H9 (cell line): ENCODE measurements at regions not wholly inside any gene's neighbourhood (a gene's known extent, or its start where the extent isn't known, plus 50 kb on each side); places are given as distances from the start of the nearest gene placed in this dataset.

Source experiments
- DNase-seq: peaks from one replicate; pipeline ENCODE4 v3.0.0-alpha.2; 2017
- H2AFZ ChIP-seq: one replicate; pipeline ENCODE4 v1.6.1; 2013; ENCODE audit warnings: mild to moderate bottlenecking, low read length, control low read depth, moderate library complexity
- H2AK5ac ChIP-seq: 2 replicates; pipeline ENCODE4 v1.6.1; 2013; ENCODE audit warnings: low read length, control low read depth, mixed read lengths; ENCODE audit not compliant: insufficient read length
- H2BK120ac ChIP-seq: one replicate; pipeline ENCODE4 v1.6.1; 2013; ENCODE audit warnings: low read depth, mild to moderate bottlenecking, low read length, control low read depth, inconsistent platforms; ENCODE audit not compliant: poor library complexity, severe bottlenecking
- H2BK12ac ChIP-seq: 2 replicates; pipeline ENCODE4 v1.6.1; 2013; ENCODE audit warnings: low read length, control low read depth, mixed read lengths, low read depth; ENCODE audit not compliant: insufficient read length
- H2BK15ac ChIP-seq: 2 replicates; pipeline ENCODE4 v1.6.1; 2013; ENCODE audit warnings: low read depth, low read length, control low read depth
- H2BK20ac ChIP-seq: one replicate; pipeline ENCODE4 v1.6.1; 2013; ENCODE audit warnings: low read depth, mild to moderate bottlenecking, low read length, control low read depth, inconsistent platforms; ENCODE audit not compliant: poor library complexity, severe bottlenecking
- H2BK5ac ChIP-seq: 2 replicates; pipeline ENCODE4 v1.6.1; 2013; ENCODE audit warnings: low read length, control low read depth, mixed read lengths; ENCODE audit not compliant: insufficient read length
- H3K14ac ChIP-seq: 2 replicates; pipeline ENCODE4 v1.6.1; 2013; ENCODE audit warnings: low read length, control low read depth; ENCODE audit not compliant: insufficient read depth
- H3K18ac ChIP-seq: 2 replicates; pipeline ENCODE4 v1.6.1; 2013; ENCODE audit warnings: low read depth, mild to moderate bottlenecking, mixed read lengths, low read length, control low read depth; ENCODE audit not compliant: insufficient read length
- H3K23ac ChIP-seq: 2 replicates; pipeline ENCODE4 v1.6.1; 2013; ENCODE audit warnings: low read length, control low read depth, mixed read lengths, low read depth; ENCODE audit not compliant: insufficient read length
- H3K23me2 ChIP-seq: 2 replicates; pipeline ENCODE4 v1.6.1; 2013; ENCODE audit warnings: low read depth, mild to moderate bottlenecking, mixed read lengths, low read length, control low read depth; ENCODE audit not compliant: insufficient read length, poor library complexity, severe bottlenecking
- H3K27ac ChIP-seq: 2 replicates; pipeline ENCODE4 v1.5.1; 2013; ENCODE audit warnings: low read length, control low read depth, mixed read lengths, low read depth; ENCODE audit not compliant: insufficient read length
- H3K27me3 ChIP-seq: 2 replicates; pipeline ENCODE4 v1.6.1; 2013; ENCODE audit warnings: low read length, control low read depth, inconsistent platforms; ENCODE audit not compliant: insufficient read depth
- H3K4ac ChIP-seq: 2 replicates; pipeline ENCODE4 v1.6.1; 2013; ENCODE audit warnings: low read depth, mild to moderate bottlenecking, control low read depth, inconsistent platforms, low read length, moderate library complexity
- H3K4me1 ChIP-seq: 2 replicates; pipeline ENCODE4 v1.6.1; 2013; ENCODE audit warnings: low read length, control low read depth, inconsistent platforms; ENCODE audit not compliant: insufficient read depth
- H3K4me2 ChIP-seq: 2 replicates; pipeline ENCODE4 v1.6.1; 2013; ENCODE audit warnings: low read length, control low read depth, mixed read lengths; ENCODE audit not compliant: insufficient read length, insufficient read depth
- H3K56ac ChIP-seq: 2 replicates; pipeline ENCODE4 v1.6.1; 2013; ENCODE audit warnings: low read depth, mild to moderate bottlenecking, mixed read lengths, low read length, control low read depth; ENCODE audit not compliant: insufficient read length
- H3K79me1 ChIP-seq: 2 replicates; pipeline ENCODE4 v1.6.1; 2013; ENCODE audit warnings: low read depth, mild to moderate bottlenecking, moderate library complexity, low read length, control low read depth, inconsistent platforms; ENCODE audit not compliant: insufficient read depth, poor library complexity, severe bottlenecking
- H3K79me2 ChIP-seq: 2 replicates; pipeline ENCODE4 v1.6.1; 2013; ENCODE audit warnings: low read length, control low read depth, inconsistent platforms; ENCODE audit not compliant: insufficient read depth
- H3K9ac ChIP-seq: 2 replicates; pipeline ENCODE4 v1.6.1; 2013; ENCODE audit warnings: low read length, control low read depth, mixed read lengths; ENCODE audit not compliant: insufficient read length; ENCODE audit errors: extremely low read depth
- H3K9me3 ChIP-seq: one replicate; pipeline ENCODE4 v1.6.1; 2013; ENCODE audit warnings: low read depth, low read length, inconsistent platforms; ENCODE audit not compliant: control insufficient read depth
- H3T11ph ChIP-seq: one replicate; pipeline ENCODE4 v1.6.1; 2013; ENCODE audit warnings: mild to moderate bottlenecking, low read length, control low read depth, inconsistent platforms
- H4K20me1 ChIP-seq: one replicate; pipeline ENCODE4 v1.6.1; 2013; ENCODE audit not compliant: control insufficient read depth, insufficient read length, insufficient read depth
- H4K5ac ChIP-seq: 2 replicates; pipeline ENCODE4 v1.6.1; 2013; ENCODE audit warnings: low read depth, mild to moderate bottlenecking, mixed read lengths, low read length, control low read depth; ENCODE audit not compliant: insufficient read length
- H4K8ac ChIP-seq: replicated peaks from 2 replicates; pipeline ENCODE4 v1.6.1; 2013; ENCODE audit warnings: low read length, control low read depth, mixed read lengths, low read depth; ENCODE audit not compliant: insufficient read length
- H4K91ac ChIP-seq: 2 replicates; pipeline ENCODE4 v1.6.1; 2013; ENCODE audit warnings: low read depth, mild to moderate bottlenecking, moderate library complexity, mixed read lengths, low read length, control low read depth; ENCODE audit not compliant: insufficient read length
- H3K27ac Mint-ChIP-seq, 3 experiments: 2 replicates in 2 of 3; 3 replicates in 1 of 3; pipeline ENCODE4 v1.8.0; 2020 to 2021; ENCODE audit warnings: mixed read lengths in 3 of 3, mild to moderate bottlenecking in 1 of 3, moderate library complexity in 1 of 3
- H3K27me3 Mint-ChIP-seq: 2 replicates; pipeline ENCODE4 v1.8.0; 2021; ENCODE audit warnings: low read depth, mild to moderate bottlenecking, moderate library complexity, mixed read lengths
- H3K36me3 Mint-ChIP-seq, 3 experiments: 2 replicates in 2 of 3; 3 replicates in 1 of 3; pipeline ENCODE4 v1.8.0; 2020 to 2021; ENCODE audit warnings: low read depth in 3 of 3, mixed read lengths in 3 of 3; ENCODE audit not compliant: insufficient read depth in 1 of 3
- H3K4me1 Mint-ChIP-seq, 2 experiments: 2 replicates each; pipeline ENCODE4 v1.8.0; 2020; ENCODE audit warnings: mixed read lengths in 2 of 2
- H3K4me3 Mint-ChIP-seq, 2 experiments: 2 replicates in 1 of 2; 3 replicates in 1 of 2; pipeline ENCODE4 v1.8.0; 2020 to 2021; ENCODE audit warnings: mild to moderate bottlenecking in 2 of 2, mixed read lengths in 2 of 2, moderate library complexity in 1 of 2
- H3K9me3 Mint-ChIP-seq, 2 experiments: 2 replicates in 1 of 2; 3 replicates in 1 of 2; pipeline ENCODE4 v1.8.0; 2020; ENCODE audit warnings: mild to moderate bottlenecking in 2 of 2, mixed read lengths in 2 of 2, moderate library complexity in 1 of 2
- WGBS: extraction: QIAGEN DNeasy Blood & Tissue Kit; methylation state at CpG from one replicate; pipeline ENCODE4 v1.1.7; 2013; ENCODE audit warnings: missing lambda C conversion rate, low lambda C conversion rate, mixed read lengths; ENCODE audit not compliant: insufficient read length; ENCODE audit errors: extremely low coverage; 5-methylcytosine and 5-hydroxymethylcytosine counted together
- TF ChIP-seq, protein P1 (sequence below): fragments of 200-600 bp; sonication (generic); conservative IDR thresholded peaks from 3 replicates; pipeline ENCODE4 v1.8.0; 2021; ENCODE audit warnings: antibody characterized with exemption, mild to moderate bottlenecking

DNA sequence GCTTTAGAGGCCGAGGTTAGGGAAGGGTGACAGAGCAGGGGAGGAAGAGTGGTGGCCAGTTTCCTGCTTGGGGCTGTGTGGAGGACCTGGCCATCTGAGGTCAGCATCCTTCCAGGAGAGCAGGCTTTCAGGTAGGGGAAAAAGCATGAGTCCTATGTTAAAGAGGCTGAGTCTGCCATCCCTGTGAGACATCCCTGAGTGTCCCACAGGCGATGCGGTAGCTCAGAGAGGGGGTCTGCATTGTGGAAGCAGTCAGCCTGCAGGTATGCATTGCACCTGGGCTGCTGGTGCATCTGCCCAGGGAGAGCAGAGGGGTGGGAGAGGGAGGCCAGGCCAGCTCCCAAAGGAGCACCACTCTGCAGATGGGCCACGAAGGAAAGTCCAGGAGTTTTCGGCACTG lies 282.1 kb upstream of the ZNF32 start:
- no peak overlapping the region for H3K18ac ChIP-seq
- no peak overlapping the region for H2BK5ac ChIP-seq
- Mint-ChIP-seq H3K27me3 (peaks cover 2% of the 10 kb centered on the region), H3K9me3 (peaks cover 4 to 12% of the 10 kb centered on the region in 2 experiments; a peak in 4 of 5 replicates), H3K36me3 (peaks cover 0 to 4% (median 2%) of the 10 kb centered on the region in 3 experiments; a peak in 2 of 7 replicates), H3K27ac (no peak overlapping the region), H3K4me1 (peaks cover 0 to 3% of the 10 kb centered on the region in 2 experiments; a peak in 1 of 4 replicates), H3K4me3 (no peak overlapping the region)
- H4K5ac ChIP-seq, result no peak overlapping the region
- H3K79me2 ChIP-seq, result no peaks in the 10 kb centered on the region
- H3K27ac ChIP-seq, result no peak overlapping the region
- H3K79me1 ChIP-seq, result no peaks in the 10 kb centered on the region
- no peak overlapping the region for H4K8ac ChIP-seq
- H2BK120ac ChIP-seq, result no peak overlapping the region
- no peak overlapping the region for H2BK15ac ChIP-seq
- H4K91ac ChIP-seq, result no peak overlapping the region
- H3K23me2 ChIP-seq, result no peaks in the 10 kb centered on the region
- H3T11ph ChIP-seq, result no peak overlapping the region
- H4K20me1 ChIP-seq, result no peaks in the 10 kb centered on the region
- H3K23ac ChIP-seq, result no peak overlapping the region
- H2BK12ac ChIP-seq, result no peak overlapping the region
- no peaks in the 10 kb centered on the region for H3K4me1 ChIP-seq
- H3K4ac ChIP-seq, result no peak overlapping the region
- H3K27me3 ChIP-seq, result no peaks in the 10 kb centered on the region
- H3K14ac ChIP-seq, result no peak overlapping the region
- TF ChIP-seq, protein P1, sequence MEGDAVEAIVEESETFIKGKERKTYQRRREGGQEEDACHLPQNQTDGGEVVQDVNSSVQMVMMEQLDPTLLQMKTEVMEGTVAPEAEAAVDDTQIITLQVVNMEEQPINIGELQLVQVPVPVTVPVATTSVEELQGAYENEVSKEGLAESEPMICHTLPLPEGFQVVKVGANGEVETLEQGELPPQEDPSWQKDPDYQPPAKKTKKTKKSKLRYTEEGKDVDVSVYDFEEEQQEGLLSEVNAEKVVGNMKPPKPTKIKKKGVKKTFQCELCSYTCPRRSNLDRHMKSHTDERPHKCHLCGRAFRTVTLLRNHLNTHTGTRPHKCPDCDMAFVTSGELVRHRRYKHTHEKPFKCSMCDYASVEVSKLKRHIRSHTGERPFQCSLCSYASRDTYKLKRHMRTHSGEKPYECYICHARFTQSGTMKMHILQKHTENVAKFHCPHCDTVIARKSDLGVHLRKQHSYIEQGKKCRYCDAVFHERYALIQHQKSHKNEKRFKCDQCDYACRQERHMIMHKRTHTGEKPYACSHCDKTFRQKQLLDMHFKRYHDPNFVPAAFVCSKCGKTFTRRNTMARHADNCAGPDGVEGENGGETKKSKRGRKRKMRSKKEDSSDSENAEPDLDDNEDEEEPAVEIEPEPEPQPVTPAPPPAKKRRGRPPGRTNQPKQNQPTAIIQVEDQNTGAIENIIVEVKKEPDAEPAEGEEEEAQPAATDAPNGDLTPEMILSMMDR, result no peak
- H2AK5ac ChIP-seq, result no peak overlapping the region
- WGBS, result no CpG with 5 or more reads among the region's 5 CpGs
- H2BK20ac ChIP-seq, result no peak overlapping the region
- no peak overlapping the region for H3K4me2 ChIP-seq
- H3K9me3 ChIP-seq, result no peaks in the 10 kb centered on the region
- peak; percentile 3 for DNase-seq
- no peak overlapping the region for H3K9ac ChIP-seq
- H3K56ac ChIP-seq, result no peak overlapping the region
- no peak overlapping the region for H2AFZ ChIP-seq
